ENCODE measurements at regions not wholly inside any gene's neighbourhood (a gene's known extent, or its start where the extent isn't known, plus 50 kb on each side); places are given as distances from the start of the nearest gene placed in this dataset.
"Not testable (repeated sequence)": the region's sequence is repeated elsewhere in the genome, so short reads cannot be mapped to it uniquely, and the experiment has no call there.

DNA sequence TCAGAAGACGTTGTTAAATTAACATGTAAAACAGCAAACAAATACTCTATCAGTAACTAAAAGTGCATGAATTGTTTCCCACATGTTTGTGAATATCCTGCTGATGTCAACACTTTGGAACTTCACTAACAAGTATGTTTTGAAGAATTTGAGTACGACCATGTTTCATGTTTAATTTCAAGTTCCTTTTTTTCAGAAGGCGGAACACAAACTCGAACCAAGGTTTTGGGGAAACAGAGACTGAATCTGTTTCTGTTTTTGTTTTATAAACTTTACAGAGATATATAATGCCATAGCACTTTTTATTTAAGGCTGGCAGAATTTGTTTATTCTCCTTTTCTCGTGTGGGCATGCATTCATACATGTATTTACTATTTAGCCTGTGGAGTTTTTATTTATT is 509.3 kb upstream of the CITED2 start:
- DNase-seq (ENCODE audit: low read depth), result no peak

GRCh38 chr6:139882977-139883728 is 508.7 kb upstream of the CITED2 start:
- DNase-seq (ENCODE audit: low read depth), result no peak

DNA sequence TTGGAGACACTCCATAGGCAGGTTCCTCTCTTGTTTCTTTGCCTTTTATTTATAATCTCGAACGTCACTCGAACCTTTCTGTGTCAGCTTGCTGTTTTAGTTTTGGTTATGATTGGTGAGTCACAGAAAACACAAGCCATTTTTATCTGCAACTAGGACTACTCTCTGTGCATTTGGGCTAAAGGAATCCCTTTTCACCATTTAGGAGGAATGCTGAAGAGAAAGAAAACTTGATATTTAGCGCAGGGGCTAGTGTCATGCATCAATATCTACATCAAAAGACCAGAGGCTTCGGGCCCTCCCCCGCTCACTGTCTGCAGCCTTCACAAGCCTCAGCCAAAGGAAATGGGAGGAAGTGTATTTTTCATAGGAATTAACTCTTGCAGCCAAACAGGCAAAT is 507.8 kb upstream of the CITED2 start:
- DNase-seq (ENCODE audit: low read depth), result no peak

DNA sequence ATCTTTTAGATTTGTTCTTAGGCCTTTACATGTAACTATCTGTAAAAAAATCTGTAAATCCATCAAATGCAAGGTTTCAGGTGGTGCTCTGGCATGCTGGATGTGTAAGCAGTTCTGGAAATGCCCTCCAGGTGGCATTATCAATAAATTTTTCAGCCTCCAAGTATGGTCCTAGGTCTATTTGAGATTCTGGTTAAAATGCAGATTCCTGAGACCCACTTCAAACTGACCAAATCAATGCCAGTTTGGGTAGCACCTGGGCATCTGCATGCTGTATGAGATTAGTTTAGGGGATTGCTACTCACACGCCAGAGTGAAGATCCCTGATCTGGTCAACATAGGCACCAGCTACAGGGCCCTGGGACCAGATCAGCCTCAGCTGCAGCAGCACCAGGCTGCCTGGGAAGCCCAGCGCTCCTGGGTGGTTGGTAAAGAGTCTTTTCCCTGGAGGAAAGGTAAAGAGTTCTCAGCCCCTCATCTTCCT is 507.3 kb upstream of the CITED2 start:
- no peak for DNase-seq (ENCODE audit: low read depth)

DNA sequence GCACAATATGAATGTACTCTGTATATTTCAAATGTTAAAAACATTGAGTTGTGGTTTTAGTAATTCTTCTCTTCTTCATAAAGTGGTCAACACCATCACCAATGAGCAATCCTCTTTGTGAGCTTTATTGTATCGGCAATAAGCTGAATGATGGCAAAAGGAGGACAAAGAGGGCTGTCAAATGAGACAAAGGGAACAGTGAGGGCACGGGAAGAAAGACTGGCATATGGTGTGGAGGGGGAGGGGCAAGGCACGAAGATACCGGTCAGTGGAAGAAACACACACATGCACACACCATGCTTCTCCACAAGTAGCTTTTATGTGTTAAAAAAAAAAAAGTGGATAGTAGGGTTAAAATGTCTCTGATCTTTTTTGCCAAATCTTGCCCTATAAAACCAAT is 506.8 kb upstream of the CITED2 start:
- DNase-seq (ENCODE audit: low read depth), result no peak

DNA sequence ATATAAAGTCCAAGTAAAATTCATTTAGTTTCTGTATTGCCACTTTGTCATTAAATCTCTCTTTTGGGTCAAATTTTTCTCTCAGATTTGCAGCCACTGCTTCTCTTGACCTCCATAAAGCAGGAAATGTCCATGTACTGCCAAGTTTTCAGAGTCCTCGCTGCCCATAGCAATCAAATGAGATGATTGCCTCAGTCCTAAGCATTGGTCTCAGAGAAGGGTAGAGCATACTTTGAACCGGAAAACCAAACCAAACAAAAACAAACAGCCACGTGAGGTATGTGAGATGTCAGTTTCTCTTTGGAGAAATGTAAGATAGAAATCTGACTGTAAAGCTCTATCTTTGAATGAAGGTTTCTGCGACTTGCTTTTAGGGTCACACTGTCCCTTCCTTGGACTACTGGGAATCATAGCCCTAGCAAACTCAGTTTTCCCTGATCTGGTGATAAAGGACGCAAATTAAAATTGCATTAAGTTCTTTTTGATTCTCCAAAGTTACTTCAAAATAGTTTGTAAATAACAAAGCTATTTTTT is 505.4 kb upstream of the CITED2 start:
- no peak for DNase-seq (ENCODE audit: low read depth)

DNA sequence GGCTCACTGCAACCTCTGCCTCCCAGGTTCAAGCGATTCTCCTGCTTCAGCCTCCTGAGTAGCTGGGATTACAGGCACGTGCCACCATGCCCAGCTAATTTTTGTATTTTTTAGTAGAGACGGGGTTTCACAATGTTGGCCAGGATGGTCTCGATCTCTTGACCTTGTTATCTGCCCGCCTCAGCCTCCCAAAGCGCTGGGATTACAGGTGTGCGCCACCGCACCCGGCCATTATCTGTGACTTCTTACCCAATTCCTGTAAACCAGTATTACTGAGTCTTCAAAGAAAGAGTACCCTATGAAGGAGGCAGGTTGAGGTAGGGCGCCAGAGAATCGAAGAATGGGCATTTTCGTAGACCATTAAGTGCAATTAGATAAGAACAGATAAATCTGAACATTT is 504.8 kb upstream of the CITED2 start:
- DNase-seq (ENCODE audit: low read depth), result not testable (repeated sequence)

DNA sequence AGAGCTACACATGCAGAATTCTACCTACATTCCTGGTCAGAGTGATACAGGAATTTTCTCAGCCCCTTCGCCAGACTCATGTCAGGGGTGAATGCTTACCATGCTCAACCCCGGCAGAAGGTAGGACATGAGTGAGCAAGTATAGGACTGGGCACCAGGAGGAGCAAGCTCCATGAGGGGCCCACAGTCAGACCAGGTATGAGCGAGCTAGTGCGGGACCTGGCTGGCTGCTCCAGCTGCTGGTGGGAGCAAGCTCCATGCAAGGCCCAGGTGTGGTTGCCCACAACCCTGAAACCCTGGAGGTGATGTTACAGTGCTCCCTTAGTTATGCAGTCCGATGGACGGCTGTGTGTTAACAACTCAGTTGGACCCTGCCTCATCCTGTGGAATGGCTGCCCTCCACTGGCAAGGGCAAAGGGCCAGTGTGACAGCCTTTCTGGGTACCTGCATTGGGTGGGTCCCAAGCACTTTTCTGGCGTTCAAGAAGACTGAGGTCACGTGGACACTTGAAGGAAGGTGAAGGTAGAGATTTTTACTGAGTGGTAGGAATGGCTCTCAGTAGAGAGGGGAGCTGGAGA is 503.5 kb upstream of the CITED2 start:
- no peak for DNase-seq (ENCODE audit: low read depth)

GRCh38 chr6:139872665-139873064 is 498.2 kb upstream of the CITED2 start:
- DNase-seq (ENCODE audit: low read depth), result no peak

- no peak for DNase-seq (ENCODE audit: low read depth)
Observed at GRCh38 chr6:139871803-139872510, 497.5 kb upstream of the CITED2 start.

- DNase-seq (ENCODE audit: low read depth), result no peak
Observed at GRCh38 chr6:139871165-139871710, 496.8 kb upstream of the CITED2 start.

DNA sequence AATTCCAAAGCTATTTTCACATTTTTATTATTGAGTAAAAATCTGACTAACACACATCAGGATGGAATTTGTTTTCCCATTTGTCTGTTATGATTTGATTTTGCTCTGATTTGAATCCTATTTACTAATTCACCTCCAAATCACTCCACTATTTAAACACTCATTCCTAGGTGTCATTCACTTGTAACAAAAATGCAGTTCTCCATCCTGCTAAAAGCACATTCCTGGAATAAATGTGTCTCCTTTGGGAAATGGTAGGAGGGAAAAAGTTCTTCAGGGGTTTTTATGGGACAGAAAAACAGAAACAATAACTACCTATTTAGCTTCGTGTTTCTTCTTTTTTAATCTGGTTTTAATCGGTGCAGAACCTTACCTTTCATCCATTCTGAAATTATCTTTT is 494.1 kb upstream of the CITED2 start:
- no peak for DNase-seq (ENCODE audit: low read depth)

GRCh38 chr6:139863964-139864363 is 489.5 kb upstream of the CITED2 start:
- DNase-seq (ENCODE audit: low read depth), result no peak

- no peak for DNase-seq (ENCODE audit: low read depth)
Observed at GRCh38 chr6:139863346-139863745, 488.9 kb upstream of the CITED2 start.

DNA sequence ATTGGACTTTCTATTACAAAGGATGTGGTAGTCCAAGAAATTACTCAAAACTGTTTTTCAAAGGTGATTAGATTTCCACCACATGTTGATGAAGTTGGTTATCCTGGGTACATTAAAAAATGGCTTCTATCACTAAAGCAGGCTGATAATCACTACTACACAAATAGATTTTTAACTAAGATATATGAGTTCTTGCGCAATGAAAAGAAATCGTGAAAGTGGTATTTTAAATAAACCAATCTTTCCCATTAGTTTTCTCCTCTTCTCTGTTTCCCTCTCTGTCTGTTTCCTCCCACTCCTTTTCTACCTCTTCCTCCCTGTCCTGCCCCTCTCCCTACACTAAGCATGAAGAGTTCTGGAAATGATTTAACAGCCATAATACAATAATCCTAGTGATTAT is 487.9 kb upstream of the CITED2 start:
- DNase-seq (ENCODE audit: low read depth), result no peak

GRCh38 chr6:139860203-139860602 is 485.8 kb upstream of the CITED2 start:
- no peak for DNase-seq (ENCODE audit: low read depth)

GRCh38 chr6:139858429-139858828 is 484.0 kb upstream of the CITED2 start:
- DNase-seq (ENCODE audit: low read depth), result no peak

- no peak for DNase-seq (ENCODE audit: low read depth)
Observed at GRCh38 chr6:139857143-139857542, 482.7 kb upstream of the CITED2 start.

DNA sequence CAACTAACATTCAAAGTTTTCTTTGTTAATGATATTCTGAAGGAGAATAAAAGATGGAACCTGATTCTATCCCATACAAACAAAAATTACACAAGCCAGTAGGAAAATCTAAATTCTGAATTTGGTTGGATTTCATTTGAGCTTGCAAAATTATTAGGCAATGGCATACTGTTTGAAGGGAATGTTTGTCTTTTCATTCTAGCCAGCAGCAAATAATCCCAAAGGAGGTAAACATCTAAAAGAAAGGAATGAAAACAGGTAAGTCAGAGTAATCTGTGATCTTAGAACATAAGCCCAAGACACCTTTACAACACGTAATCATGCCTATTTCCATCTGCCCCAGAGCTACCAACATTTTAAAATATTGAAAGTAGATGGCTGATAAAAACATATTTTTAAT is 482.1 kb upstream of the CITED2 start:
- DNase-seq (ENCODE audit: low read depth), result no peak

DNA sequence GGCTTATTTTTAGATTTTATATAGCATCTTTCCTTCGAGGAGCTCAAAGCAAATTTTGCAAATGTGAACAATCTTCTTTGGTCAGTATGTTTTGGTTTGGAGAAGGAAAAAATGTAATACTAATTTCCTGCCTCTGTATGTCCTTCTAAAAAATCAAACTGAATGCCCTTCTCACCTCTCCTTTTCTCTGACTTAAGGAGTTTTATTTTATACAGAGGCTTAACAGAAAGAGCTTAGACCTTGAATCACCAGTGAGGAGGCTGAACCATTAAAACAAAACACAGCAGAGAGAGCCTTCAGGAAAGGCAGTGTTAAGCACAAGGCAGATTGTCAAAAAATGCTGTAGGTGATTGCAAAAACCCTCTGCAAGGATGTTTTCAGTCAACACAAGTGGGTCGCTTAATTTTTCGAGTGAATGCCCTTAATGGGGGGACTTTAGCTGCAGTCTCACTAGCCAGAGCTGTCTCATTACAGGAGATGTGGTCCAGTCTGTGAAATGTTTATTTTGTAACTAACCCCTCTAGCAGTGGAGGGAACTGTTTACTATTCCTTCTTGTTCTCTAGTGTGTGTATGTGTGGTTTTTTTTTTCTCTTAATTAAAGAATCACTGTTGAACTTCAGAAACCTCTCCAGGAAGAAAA is 481.3 kb upstream of the CITED2 start:
- DNase-seq (ENCODE audit: low read depth), result peak; percentile 80

DNA sequence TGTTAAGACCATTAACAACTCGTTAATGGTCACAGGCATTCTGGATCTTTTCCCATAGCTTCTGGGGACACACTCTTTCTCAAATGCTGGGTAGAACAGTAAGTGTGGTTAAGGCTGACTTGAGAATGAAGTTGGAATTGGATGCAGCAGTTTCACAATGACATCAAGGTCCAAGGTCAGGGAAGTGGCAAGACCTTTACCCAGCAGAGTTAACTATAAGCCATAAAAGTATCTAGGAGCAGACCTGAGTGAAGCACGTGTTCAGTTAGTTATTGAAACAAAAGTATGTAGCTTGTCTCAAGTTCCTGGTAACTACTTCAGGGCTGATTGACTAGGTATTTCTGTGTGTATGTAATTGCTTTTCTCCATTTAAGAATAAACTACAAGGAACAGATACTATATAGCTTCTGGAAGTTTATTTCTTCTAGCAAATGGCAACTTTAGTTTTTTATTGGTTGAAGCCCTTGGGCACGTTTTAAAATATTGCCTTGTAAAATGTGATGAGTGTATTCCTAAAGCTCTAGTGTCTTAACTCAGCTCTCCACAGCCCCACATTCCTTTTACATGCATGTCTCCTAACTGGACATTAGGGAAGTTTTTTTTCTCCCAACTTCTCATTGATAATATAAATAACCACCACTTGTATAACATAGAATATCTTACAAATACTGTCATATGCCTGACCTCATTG is 479.0 kb upstream of the CITED2 start:
- DNase-seq (ENCODE audit: low read depth), result peak; percentile 59
